GM20000 (cell line): ENCODE measurements at regions not wholly inside any gene's neighbourhood (a gene's known extent, or its start where the extent isn't known, plus 50 kb on each side); places are given as distances from the start of the nearest gene placed in this dataset.

Experiments used
- DNase-seq: peaks from one replicate; pipeline ENCODE4 v3.0.0; 2012; ENCODE audit warnings: low spot score
- CTCF ChIP-seq: IDR thresholded peaks from 2 replicates; pipeline ENCODE4 v1.5.1; 2012; ENCODE audit warnings: mild to moderate bottlenecking, control low read depth; ENCODE audit errors: extremely low read depth, missing control alignments

GRCh38 chr2:196407675-196408264 is 231.7 kb upstream of the CCDC150 start:
- no peak for DNase-seq
- no peak for TF ChIP-seq CTCF

- DNase-seq = no peak
- TF ChIP-seq CTCF = no peak
Measured at GRCh38 chr2:196409376-196409775, 230.1 kb upstream of the CCDC150 start.

GRCh38 chr2:196410008-196410407 is 229.5 kb upstream of the CCDC150 start:
- no peak for DNase-seq
- no peak for TF ChIP-seq CTCF

GRCh38 chr2:196413821-196414274 is 225.7 kb upstream of the CCDC150 start:
- peak; percentile 67 for DNase-seq
- no peak for TF ChIP-seq CTCF

- TF ChIP-seq CTCF = no peak
- DNase-seq = peak; percentile 51
Measured at GRCh38 chr2:196415384-196415783, 224.1 kb upstream of the CCDC150 start.

- no peak for DNase-seq
- no peak for TF ChIP-seq CTCF
Measured at GRCh38 chr2:196420143-196420542, 219.4 kb upstream of the CCDC150 start.

GRCh38 chr2:196421880-196422279 is 217.6 kb upstream of the CCDC150 start:
- DNase-seq = no peak
- TF ChIP-seq CTCF = no peak
